ENCODE measurements at regions not wholly inside any gene's neighbourhood (a gene's known extent, or its start where the extent isn't known, plus 50 kb on each side); places are given as distances from the start of the nearest gene placed in this dataset.
"Not testable (repeated sequence)": the region's sequence is repeated elsewhere in the genome, so short reads cannot be mapped to it uniquely, and the experiment has no call there.

- no peak for DNase-seq
These were observed 357.4 kb downstream of the RND3 start for GRCh38 chr2:150129921-150130575.

- DNase-seq, result no peak
These were observed 359.5 kb downstream of the RND3 start for GRCh38 chr2:150127995-150128394.

- DNase-seq, result no peak
These were observed 360.0 kb downstream of the RND3 start for GRCh38 chr2:150127346-150127990.

- DNase-seq, result no peak
These were observed 360.6 kb downstream of the RND3 start for GRCh38 chr2:150126839-150127238.

- DNase-seq, result no peak
These were observed 361.2 kb downstream of the RND3 start for GRCh38 chr2:150126143-150126740.

- DNase-seq, result no peak
These were observed 361.8 kb downstream of the RND3 start for GRCh38 chr2:150125708-150126107.

GRCh38 chr2:150125188-150125587, 362.3 kb downstream of the RND3 start:
- no peak for DNase-seq

GRCh38 chr2:150124739-150125138, 362.7 kb downstream of the RND3 start:
- no peak for DNase-seq

- DNase-seq, result no peak
These were observed 364.4 kb downstream of the RND3 start for GRCh38 chr2:150122871-150123613.

- DNase-seq, result no peak
These were observed 365.3 kb downstream of the RND3 start for GRCh38 chr2:150122156-150122555.

GRCh38 chr2:150120326-150120955, 367.0 kb downstream of the RND3 start:
- no peak for DNase-seq

GRCh38 chr2:150119819-150120218, 367.6 kb downstream of the RND3 start:
- no peak for DNase-seq

- not testable (repeated sequence) for DNase-seq
These were observed 373.4 kb downstream of the RND3 start for GRCh38 chr2:150114089-150114488.

GRCh38 chr2:150110548-150110947, 376.9 kb downstream of the RND3 start:
- no peak for DNase-seq

GRCh38 chr2:150109912-150110311, 377.6 kb downstream of the RND3 start:
- no peak for DNase-seq

GRCh38 chr2:150109028-150109427, 378.4 kb downstream of the RND3 start:
- no peak for DNase-seq

- DNase-seq, result no peak
These were observed 379.7 kb downstream of the RND3 start for GRCh38 chr2:150107816-150108215.

GRCh38 chr2:150107170-150107569, 380.3 kb downstream of the RND3 start:
- no peak for DNase-seq

- DNase-seq, result no peak
These were observed 385.5 kb downstream of the RND3 start for GRCh38 chr2:150101947-150102346.

GRCh38 chr2:150100834-150101233, 386.6 kb downstream of the RND3 start:
- DNase-seq, result no peak

- no peak for DNase-seq
These were observed 387.1 kb downstream of the RND3 start for GRCh38 chr2:150100336-150100735.

- no peak for DNase-seq
These were observed 387.7 kb downstream of the RND3 start for GRCh38 chr2:150099805-150100204.
